NCI-H1694 treated with DMSO at 0.1 percent for 48 hours (cell line): ENCODE measurements at regions not wholly inside any gene's neighbourhood (a gene's known extent, or its start where the extent isn't known, plus 50 kb on each side); places are given as distances from the start of the nearest gene placed in this dataset.
A peak's percentile ranks its signal among the peaks of the same experiment; 100 is the strongest.
"Not testable (repeated sequence)": the region's sequence is repeated elsewhere in the genome, so short reads cannot be mapped to it uniquely, and the experiment has no call there.

ENCODE experiments used
- DNase-seq: peaks from one replicate; lab custom pipeline; 2025; lab: John Stamatoyannopoulos, UW

DNA sequence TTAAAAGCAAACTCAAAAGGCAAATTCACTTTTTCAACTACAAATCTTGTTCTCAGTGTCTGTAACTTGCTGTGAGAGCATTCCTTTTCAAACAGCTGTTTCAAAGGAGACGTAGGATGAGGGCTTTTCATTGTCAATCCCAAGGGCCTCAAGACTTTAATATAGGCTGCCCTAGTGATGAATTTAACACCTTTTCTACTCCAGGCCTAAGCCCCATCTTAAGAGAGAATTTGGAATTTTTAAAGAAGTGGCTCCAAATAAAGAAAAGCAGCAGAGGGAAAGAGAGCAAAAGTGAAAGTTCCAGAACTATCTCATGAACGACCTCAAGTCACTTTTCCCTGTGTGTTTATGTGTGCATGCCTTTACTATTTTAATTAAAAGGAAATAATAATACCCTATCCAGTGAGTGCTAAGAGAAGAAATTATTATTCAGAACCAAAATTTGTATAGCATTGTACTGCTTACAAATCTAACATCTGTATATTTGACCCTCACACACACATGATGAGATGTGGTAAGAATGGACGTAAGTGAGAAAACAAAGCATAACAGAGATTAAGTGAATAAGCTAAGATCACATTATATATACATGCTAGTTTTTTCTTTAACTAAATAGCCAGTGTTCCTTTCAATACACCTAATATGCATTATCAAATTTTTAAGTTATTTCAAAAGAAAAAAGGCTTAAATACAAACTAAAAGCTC is 196.4 kb downstream of the VGLL3 start:
- DNase-seq = no peak

DNA sequence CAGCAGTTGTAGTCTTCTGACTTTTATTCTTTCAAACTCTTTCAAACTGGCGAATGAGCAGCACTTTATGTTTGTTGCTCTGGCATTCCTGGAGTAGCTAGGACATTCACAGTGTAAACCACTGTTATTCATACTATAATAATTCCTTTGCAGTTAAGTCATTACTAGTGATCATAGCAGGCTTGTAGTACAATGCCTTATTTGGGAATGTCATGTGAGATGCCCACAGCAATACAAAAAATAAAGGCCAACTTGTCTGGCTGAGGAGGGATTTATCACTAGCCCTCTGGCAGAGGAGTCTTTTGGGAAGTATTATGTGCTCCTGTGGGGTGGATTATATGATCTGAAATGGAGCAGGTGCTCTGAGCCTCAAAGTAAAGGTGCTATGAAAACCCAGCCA is 197.2 kb downstream of the VGLL3 start:
- DNase-seq = no peak

DNA sequence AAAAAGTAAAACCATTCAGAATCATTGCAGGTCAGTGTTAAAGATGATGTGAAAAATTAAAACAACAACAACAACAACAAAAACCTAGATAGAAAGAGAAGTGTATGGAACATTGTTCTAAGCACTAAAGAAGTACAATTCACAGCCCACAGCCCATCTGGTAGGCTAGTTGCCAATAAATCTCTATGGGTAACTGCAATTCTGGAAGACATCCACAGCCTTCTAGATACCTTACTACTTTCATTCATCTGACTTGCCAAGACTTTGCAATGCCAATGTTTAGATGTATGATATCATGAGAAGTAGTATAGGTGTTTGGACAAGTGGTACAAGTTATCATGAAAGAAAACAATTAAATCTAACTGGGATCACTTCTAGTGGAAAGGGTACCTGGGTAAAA is 198.6 kb downstream of the VGLL3 start:
- DNase-seq = no peak

DNA sequence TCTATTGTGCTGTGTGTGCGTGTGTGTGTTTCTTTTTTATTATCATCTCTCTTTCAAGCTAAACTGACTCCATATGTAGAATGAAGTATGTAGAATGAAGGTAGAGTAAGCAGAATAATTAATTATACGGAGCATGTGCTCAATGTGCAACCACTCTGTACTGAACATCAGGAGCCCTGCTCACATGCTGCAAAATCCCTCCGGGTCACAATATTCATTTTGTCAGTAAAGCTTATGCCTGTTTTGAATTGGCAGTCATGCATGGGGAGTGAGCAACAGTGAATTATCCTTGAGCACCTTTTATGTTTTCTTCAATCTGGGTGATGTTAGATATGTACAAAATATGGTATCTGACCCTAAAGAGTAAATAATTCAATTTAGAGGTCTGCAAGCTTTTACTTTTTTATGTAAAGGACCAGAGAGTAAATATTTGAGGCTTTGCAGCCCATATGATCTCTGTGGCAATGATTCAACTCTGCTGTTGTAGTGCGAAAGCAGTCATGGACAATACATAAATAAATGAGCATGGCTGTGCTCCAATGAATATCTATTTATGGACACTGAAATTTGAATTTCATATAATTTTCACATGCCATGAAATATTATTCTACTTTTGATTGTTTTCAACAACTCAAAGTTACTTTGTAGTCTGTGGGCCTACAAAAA is 199.9 kb downstream of the VGLL3 start:
- DNase-seq = peak; percentile 22

DNA sequence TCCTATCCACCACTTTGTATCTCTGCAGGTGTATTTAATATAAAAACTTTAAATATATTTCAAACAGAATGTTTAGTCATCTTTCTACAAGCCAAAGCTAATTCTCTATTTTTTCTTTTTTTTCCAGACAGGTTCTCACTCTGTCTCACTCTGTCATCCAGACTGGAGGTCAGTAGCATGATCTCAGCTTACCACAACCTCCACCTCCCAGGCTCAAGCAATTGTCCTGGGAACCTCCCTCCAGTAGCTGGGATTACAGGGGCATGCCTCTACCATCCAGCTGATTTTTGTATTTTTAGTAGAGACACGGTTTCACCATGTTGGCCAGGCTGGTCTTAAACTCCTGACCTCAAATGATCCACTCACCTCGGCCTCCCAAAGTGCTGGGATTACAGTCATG is 202.6 kb downstream of the VGLL3 start:
- no peak for DNase-seq

DNA sequence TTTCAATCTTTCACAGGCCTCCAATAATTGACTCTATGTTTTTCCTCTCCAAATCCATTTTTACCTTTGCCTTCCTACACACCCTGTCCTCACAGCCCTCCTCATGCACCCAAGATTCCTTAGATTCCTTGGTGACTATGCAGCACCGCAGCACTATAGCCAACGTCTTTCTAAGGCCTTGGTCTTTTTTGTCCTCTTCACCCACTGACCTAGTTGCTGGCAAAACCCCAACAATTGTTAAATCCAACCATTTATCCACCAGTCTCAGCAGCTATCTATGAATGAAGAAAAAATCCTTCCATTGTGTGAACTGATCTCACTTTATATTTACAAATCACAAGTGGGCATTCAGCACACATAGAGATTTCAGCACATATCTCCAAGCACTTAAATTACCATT is 203.9 kb downstream of the VGLL3 start:
- DNase-seq = no peak

DNA sequence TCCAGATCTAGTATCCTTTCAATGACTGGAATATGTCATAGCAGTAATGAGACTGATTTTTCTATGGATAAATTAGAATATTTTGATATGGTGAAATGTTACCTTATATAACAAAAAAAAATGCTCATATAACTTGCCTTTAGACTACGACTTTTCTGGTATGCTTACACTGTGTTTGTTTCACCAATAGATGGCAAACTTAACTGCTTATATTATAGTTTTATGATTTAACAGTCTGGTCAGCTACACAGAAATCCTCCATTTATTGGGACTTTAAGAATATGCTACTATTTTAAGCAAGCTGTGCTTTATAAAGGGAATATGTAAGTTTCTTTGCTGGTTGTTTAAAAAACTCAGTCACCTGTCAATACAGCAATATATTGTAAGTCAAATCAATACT is 205.6 kb downstream of the VGLL3 start:
- DNase-seq = no peak

DNA sequence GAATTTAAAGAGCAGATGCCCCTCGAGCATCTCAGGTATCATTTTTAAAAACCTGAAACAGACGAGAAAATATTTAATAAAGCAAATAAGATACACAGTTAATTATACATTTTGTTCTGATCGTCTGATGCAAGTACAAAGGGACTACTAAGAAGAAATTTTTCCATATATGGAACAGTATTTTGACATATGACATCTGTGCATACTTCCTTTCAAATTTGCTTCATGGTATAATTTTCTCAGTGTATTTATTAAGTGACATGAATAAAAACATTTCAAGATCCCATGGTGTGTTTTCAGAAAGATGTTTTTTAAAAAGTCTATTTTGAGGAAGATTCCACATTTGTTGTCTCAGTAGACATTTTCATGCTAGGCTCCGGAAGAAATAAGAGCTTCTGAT is 208.1 kb downstream of the VGLL3 start:
- DNase-seq = no peak

DNA sequence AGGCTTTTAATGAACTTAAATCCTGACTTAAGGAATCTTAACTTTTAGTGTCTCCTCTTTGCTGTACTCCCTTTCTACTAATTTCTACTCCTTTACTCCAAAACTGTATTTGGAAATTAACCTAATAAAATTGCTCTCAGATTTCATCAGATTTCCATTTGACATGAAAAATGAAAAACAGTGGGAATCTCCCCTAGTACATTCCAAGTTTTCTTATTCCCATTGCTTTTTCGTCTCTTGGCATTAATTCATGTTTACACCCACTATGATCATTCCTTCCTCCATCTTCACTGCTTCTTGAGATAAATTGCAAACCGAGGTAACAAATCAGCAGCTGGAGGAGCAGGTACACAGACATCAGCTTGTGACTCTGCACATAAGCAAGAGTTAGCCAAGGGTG is 208.7 kb downstream of the VGLL3 start:
- DNase-seq = no peak

DNA sequence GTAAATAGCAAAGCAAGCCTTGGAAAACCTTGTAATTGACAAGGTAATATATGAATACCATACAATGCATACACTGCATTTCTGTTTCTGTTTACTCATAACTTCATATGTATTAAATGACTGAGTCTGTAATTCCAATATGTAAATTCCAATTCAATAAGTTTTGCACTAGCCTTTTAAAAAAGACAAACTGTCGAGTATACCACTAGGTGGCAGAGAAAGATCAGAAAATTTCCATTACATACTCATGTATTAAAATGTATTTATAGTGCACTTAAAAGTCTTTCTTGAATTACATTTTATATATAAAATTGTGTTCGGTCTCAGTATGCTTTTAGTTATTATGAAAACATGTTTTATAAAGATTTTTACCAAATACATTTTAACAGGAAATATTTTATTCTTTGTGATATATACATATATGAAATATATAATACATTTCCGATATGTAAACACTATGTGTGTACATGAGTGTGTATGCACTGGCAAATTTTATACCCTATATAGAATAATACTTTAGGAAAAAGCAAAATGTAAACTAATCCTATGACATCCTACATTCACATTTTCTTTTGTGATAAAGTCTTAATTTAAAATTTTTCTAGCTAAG is 216.8 kb downstream of the VGLL3 start:
- peak; percentile 11 for DNase-seq

DNA sequence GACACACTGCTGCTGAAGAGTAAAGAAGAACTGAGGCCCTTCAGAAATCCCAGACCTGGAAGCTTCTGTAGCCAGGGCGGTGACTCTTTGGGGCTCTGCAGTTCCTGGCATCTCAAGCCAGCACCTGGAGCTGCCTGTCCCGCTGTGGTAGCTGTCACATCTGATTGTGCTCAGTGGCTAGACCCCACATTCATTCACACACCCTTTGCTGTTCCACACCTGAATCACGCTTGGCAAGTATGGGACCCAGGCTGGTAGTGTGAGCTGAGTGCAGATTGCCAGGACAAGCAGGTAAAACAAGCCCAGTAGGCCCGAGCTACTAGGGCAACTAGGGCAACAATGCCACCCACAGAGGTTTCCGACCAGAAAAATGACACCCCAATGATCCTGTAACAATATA is 218.2 kb downstream of the VGLL3 start:
- DNase-seq = no peak

DNA sequence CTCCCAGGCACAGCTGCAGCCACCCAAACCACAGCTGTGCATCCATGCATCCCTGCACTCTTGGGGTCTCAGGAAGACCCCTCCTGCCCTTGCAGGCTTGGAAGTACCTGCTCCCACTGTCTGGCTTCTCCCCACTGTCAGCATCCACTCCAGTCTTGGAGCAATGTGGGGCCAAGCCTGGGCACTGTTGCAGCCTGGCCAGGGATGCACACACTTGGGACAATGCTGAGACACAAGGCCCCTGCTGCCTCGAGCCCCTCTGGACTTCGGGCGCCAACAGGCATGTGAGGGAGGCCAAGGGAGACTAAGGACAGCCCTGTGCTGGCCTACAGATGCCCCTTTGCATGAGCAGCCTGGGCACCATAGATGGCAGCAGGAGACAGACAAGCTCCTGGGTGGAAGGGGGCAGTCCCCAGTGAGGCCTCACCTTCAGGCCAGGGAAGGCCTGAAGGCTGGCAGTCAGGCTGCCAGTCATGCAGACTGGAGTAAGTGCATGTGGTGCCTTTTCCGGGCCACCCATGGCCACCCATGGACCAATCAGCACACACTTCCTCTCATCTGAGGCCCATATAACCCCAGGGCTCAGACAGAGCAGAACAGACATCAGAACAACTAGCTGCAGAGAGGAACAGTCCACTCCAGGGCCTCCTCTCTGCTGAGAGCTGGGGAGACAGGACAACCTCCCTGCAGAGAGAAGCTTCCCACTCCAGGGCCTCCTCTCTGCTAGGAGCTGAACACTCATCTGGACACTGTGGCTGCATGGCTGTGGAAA is 219.0 kb downstream of the VGLL3 start:
- no peak for DNase-seq

GRCh38 chr3:86766331-86766730 is 224.6 kb downstream of the VGLL3 start:
- DNase-seq = no peak

DNA sequence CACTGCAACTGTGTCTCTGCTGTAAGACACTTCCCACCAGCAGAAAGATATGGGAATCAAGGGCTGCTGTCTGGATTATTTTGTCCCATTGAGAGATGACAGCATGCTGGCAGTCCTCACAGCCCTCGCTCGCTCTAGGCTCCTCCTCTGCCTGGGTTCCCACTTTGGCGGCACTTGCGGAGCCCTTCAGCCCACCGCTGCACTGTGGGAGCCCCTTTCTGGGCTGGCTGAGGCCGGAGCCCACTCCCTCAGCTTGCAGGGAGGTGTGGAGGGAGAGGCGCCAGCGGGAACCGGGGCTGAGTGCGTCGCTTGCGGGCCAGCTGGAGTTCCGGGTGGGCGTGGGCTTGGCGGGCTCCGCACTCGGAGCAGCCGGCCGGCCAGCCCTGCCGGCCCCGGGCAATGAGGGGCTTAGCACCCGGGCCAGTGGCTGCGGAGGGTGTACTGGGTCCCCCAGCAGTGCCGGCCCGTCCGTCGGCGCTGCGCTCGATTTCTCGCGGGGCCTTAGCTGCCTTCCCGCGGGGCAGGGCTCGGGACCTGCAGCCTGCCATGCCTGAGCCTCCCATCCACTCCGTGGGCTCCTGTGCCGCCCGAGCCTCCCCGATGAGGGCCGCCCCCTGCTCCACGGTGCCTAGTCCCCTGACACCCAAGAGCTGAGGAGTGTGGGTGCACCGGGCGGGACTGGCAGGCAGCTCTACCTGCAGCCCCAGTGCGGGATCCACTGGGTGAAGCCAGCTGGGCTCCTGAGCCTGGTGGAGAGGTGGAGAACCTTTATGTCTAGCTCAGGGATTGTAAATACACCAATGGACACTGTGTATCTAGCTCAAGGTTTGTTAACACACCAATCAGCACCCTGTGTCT is 233.4 kb downstream of the VGLL3 start:
- DNase-seq = not testable (repeated sequence)

GRCh38 chr3:86748015-86748414 is 242.9 kb downstream of the VGLL3 start:
- no peak for DNase-seq

DNA sequence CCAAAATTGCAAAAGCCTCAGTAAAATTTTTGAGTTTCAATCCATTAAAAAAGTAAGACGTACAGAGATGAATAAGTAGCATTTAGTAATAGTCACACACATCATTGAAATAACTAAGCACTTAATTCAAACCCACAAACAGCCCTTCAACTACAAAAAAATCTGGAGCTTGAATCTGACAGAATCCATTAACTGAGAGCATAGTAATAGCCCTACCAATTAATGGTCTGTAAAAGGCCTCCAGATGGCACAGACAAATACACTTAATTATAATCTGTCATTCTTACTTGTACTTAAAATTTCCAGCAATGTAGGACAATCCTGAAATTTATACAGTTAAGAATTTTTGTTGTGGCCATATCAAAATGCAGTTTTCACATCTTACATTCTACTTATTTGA is 246.9 kb downstream of the VGLL3 start:
- DNase-seq = no peak

DNA sequence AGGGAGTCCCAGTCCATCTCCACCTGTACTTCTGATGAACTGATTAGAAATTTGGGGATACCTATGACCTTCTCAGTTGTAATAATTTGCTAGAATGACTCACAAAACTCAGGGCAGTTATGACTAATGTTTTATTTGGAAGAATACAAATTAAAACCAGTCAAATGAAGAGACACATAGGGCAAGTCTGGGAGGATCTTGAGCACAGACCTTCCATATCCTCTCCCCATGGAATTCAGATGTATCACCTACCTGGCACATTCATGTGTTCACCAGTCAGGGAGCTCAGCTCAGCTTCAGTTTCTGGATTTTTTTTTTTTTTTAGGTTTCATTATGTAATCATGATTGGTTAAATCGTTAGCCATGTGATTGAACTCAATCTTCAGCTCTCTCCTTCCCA is 247.7 kb downstream of the VGLL3 start:
- no peak for DNase-seq

GRCh38 chr3:86740751-86741150 is 250.2 kb downstream of the VGLL3 start:
- no peak for DNase-seq

GRCh38 chr3:86739244-86739643 is 251.7 kb downstream of the VGLL3 start:
- no peak for DNase-seq

GRCh38 chr3:86738684-86739083 is 252.3 kb downstream of the VGLL3 start:
- DNase-seq = no peak

- DNase-seq = no peak
These were observed 253.4 kb downstream of the VGLL3 start for GRCh38 chr3:86737517-86737916.

DNA sequence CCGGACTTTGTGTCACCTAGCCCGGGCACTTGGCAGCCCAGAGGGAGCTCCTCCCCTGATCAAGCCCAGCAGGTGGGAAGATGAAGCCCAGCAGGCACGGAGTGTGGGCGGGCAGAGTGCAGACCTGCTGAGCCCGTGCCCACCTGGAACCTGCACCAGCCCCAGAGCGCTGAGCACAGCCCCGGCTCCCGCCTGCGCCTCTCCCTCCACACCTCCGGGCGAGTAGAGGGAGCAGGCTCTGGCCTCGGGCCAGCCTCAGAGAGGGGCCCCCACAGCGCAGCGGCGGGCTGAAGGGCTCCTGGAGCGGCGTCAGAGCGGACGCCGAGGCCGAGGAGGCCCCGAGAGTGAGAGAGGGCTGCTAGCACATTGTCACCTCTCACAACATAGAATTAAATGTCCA is 257.7 kb downstream of the VGLL3 start:
- no peak for DNase-seq
